Esophagus squamous epithelium (tissue), 5 donors: ENCODE measurements at regions not wholly inside any gene's neighbourhood (a gene's known extent, or its start where the extent isn't known, plus 50 kb on each side); places are given as distances from the start of the nearest gene placed in this dataset.

Source experiments
- DNase-seq: peaks from one replicate; lab custom pipeline; 2025; lab: John Stamatoyannopoulos, UW
- H3K27ac ChIP-seq, 4 donors: fragments of 200-600 bp; sonication (generic); one replicate each; pipeline ENCODE4 v1.5.1; 2016 to 2019; ENCODE audit warnings: mild to moderate bottlenecking in 1 of 4
- H3K27me3 ChIP-seq, 4 donors: fragments of 200-600 bp; sonication (generic); 1 replicate in 3 of 4; 2 replicates in 1 of 4; pipeline versions ENCODE4 v1.5.1 to v1.6.0; 2017 to 2021; ENCODE audit warnings: antibody characterized with exemption in 1 of 4
- H3K36me3 ChIP-seq, 3 donors: fragments of 200-600 bp; sonication (generic); one replicate each; pipeline ENCODE4 v1.5.1; 2016 to 2019
- H3K4me1 ChIP-seq, 3 donors: fragments of 200-600 bp; sonication (generic); one replicate each; pipeline ENCODE4 v1.5.1; 2017 to 2019
- H3K4me3 ChIP-seq, 4 donors: fragments of 200-600 bp; sonication (generic); 1 replicate in 3 of 4; 2 replicates in 1 of 4; pipeline ENCODE4 v1.5.1; 2016 to 2019; ENCODE audit warnings: mild to moderate bottlenecking in 2 of 4, moderate library complexity in 1 of 4
- H3K9me3 ChIP-seq, 3 donors: fragments of 200-600 bp; sonication (generic); one replicate each; pipeline ENCODE4 v1.5.1; 2016 to 2019
- POLR2A ChIP-seq, 4 donors: fragments of 450-650 bp; IDR thresholded peaks; one replicate each; pipeline ENCODE4 v1.6.1; 2017; ENCODE audit warnings: antibody characterized with exemption in 4 of 4, mild to moderate bottlenecking in 4 of 4, moderate library complexity in 3 of 4
- WGBS, 2 donors: methylation state at CpG; one replicate each; pipeline ENCODE4 v1.1.5; 2018; 5-methylcytosine and 5-hydroxymethylcytosine counted together
- intact Hi-C: fragments of 100-400 bp; cut with DNase I; formaldehyde crosslinking; loops from one replicate; pipeline ENCODE4 v1.15.0; 2022
- TF ChIP-seq, protein P1 (sequence below), 6 experiments: fragments of 450-650 bp in 4 of 6; fragments of 200-600 bp in 2 of 6; sonication (generic) in 2 of 6; IDR thresholded peaks; one replicate each; pipeline ENCODE4 v1.5.1; 2016 to 2019; ENCODE audit warnings: antibody characterized with exemption in 6 of 6, mild to moderate bottlenecking in 4 of 6, moderate library complexity in 4 of 6
- donor health status: DM: yes; HTN: yes; CAD: no.

DNA sequence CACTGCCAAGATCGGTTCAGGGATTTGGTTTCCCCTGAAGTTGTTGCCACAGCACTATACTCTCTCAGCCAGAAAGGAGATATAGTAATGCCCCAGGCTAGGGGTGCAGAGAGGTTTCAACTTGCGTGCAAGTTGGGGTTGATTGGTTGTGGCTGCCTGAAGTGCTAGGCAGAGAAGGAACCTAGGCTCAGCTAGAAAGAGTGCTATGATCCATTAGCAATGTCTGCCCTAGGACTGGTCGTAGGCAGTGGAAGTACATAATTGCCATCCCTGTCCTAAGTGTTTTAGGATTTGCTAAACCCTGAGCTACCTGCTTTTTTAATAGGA lies 136.6 kb upstream of the SMIM23 start:
- no peak overlapping the region for H3K4me3 ChIP-seq
- intact Hi-C loops, result no loop called here
- H3K4me1 ChIP-seq, result peaks cover 0 to 36% (median 3%) of the 10 kb centered on the region in 3 donors
- peaks cover 0 to 51% (median 0%) of the 10 kb centered on the region in 4 donors for H3K27me3 ChIP-seq
- 25 to 38% methylated on average over 3 of the region's 3 CpGs for WGBS, 2 donors
- no peak overlapping the region for H3K27ac ChIP-seq
- DNase-seq, result no peak
- TF ChIP-seq POLR2A (IDR thresholded peaks at IDR 0.05), result no peak
- TF ChIP-seq, protein P1, sequence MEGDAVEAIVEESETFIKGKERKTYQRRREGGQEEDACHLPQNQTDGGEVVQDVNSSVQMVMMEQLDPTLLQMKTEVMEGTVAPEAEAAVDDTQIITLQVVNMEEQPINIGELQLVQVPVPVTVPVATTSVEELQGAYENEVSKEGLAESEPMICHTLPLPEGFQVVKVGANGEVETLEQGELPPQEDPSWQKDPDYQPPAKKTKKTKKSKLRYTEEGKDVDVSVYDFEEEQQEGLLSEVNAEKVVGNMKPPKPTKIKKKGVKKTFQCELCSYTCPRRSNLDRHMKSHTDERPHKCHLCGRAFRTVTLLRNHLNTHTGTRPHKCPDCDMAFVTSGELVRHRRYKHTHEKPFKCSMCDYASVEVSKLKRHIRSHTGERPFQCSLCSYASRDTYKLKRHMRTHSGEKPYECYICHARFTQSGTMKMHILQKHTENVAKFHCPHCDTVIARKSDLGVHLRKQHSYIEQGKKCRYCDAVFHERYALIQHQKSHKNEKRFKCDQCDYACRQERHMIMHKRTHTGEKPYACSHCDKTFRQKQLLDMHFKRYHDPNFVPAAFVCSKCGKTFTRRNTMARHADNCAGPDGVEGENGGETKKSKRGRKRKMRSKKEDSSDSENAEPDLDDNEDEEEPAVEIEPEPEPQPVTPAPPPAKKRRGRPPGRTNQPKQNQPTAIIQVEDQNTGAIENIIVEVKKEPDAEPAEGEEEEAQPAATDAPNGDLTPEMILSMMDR (IDR thresholded peaks at IDR 0.05), result no peak
- no peaks in the 10 kb centered on the region for H3K36me3 ChIP-seq
- H3K9me3 ChIP-seq, result no peaks in the 10 kb centered on the region

DNA sequence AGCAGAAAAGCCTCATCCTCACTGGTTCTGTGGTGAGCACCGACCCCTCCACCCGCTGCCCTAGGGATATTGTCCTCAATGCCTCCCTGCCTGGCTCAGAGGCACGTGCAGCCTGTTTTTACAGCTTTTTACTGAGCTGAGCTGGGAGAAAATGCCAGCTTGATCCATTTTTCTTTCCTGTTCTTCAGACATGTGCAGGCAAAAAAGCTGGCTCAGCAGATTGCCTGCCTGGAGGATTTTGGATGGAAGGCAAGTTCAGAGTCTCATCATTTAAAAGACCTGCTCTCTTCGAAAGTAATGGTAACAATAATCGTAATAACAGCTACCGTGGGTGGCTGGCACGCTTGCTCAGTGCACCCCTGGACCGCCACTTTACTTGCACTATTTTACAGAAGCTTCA lies 135.0 kb upstream of the SMIM23 start:
- H3K9me3 ChIP-seq, result no peaks in the 10 kb centered on the region
- no peaks in the 10 kb centered on the region for H3K36me3 ChIP-seq
- H3K4me1 ChIP-seq, result peaks cover 0 to 36% (median 3%) of the 10 kb centered on the region in 3 donors
- 32 to 46% methylated on average over 8 of the region's 8 CpGs for WGBS, 2 donors
- no peak overlapping the region for H3K4me3 ChIP-seq
- no peak overlapping the region for H3K27ac ChIP-seq
- no peak for DNase-seq
- TF ChIP-seq POLR2A (IDR thresholded peaks at IDR 0.05), result no peak
- TF ChIP-seq, protein P1 (IDR thresholded peaks at IDR 0.05), result no peak
- intact Hi-C loops, result no loop called here
- peaks cover 0 to 48% (median 0%) of the 10 kb centered on the region in 4 donors for H3K27me3 ChIP-seq

DNA sequence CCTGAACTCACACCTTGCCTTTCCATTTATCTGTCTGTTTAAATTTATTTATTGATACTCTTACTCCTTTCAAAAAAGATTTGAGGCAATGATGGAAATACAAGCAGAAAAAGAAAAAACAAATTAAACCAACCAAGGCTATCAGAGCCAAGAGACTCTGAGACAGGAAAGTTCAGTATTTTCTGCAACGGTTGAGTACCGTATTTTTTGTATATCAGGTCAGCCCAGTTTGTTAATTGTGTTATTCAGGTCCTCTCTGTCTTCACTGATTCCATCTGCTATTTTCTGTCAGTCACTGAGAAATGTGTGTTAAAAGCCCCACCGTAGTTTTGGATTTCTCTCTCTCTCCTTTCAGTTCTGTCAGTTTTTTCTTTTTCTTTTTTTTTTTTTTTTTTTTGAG lies 134.5 kb upstream of the SMIM23 start:
- TF ChIP-seq POLR2A (IDR thresholded peaks at IDR 0.05), result no peak
- TF ChIP-seq, protein P1 (IDR thresholded peaks at IDR 0.05), result no peak
- H3K4me1 ChIP-seq, result peaks cover 0 to 36% (median 3%) of the 10 kb centered on the region in 3 donors
- peaks cover 0 to 43% (median 0%) of the 10 kb centered on the region in 4 donors for H3K27me3 ChIP-seq
- intact Hi-C loops, result no loop called here
- no peak overlapping the region for H3K4me3 ChIP-seq
- no peak overlapping the region for H3K27ac ChIP-seq
- no peaks in the 10 kb centered on the region for H3K9me3 ChIP-seq
- no peak for DNase-seq
- no peaks in the 10 kb centered on the region for H3K36me3 ChIP-seq
- whole genome bisulfite sequencing, 2 donors, result 23 to 45% methylated on average over 3 of the region's 3 CpGs

- Histone ChIP-seq H3K36me3 (no peaks in the 10 kb centered on the region), H3K27me3 (peaks cover 0 to 19% (median 0%) of the 10 kb centered on the region in 4 donors), H3K4me1 (peaks cover 0 to 10% (median 0%) of the 10 kb centered on the region in 3 donors), H3K9me3 (no peaks in the 10 kb centered on the region), H3K4me3 (no peak overlapping the region), H3K27ac (no peak overlapping the region)
- DNase-seq, result no peak
- TF ChIP-seq POLR2A (IDR thresholded peaks at IDR 0.05), result no peak
- TF ChIP-seq, protein P1 (IDR thresholded peaks at IDR 0.05), result no peak
- WGBS, 2 donors, result 43 to 78% methylated on average over 3 to 4 of the region's 4 CpGs
- intact Hi-C loops, result no loop called here
Measured at GRCh38 chr5:171654881-171655280, 130.7 kb upstream of the SMIM23 start.

GRCh38 chr5:171657473-171657872 lies 128.1 kb upstream of the SMIM23 start:
- no peak for DNase-seq
- Histone ChIP-seq H3K4me3 (no peak overlapping the region), H3K27me3 (peaks cover 0 to 15% (median 0%) of the 10 kb centered on the region in 4 donors), H3K27ac (no peak overlapping the region), H3K9me3 (no peaks in the 10 kb centered on the region), H3K4me1 (no peaks in the 10 kb centered on the region), H3K36me3 (no peaks in the 10 kb centered on the region)
- WGBS, 2 donors, result 84 to 85% methylated on average over 2 of the region's 2 CpGs
- intact Hi-C loops, result no loop called here
- TF ChIP-seq, protein P1 (IDR thresholded peaks at IDR 0.05), result no peak
- TF ChIP-seq POLR2A (IDR thresholded peaks at IDR 0.05), result no peak
